Psoas muscle (tissue), 7 donors: ENCODE measurements at regions not wholly inside any gene's neighbourhood (a gene's known extent, or its start where the extent isn't known, plus 50 kb on each side); places are given as distances from the start of the nearest gene placed in this dataset.

Experiments used
- ATAC-seq, 4 donors: fragments of 200-7000 bp; cut with Tn5 transposase; one replicate each; pipeline ENCODE4 v1.9.1; 2020; ENCODE audit warnings: moderate library complexity in 3 of 4, mild to moderate bottlenecking in 2 of 4
- DNase-seq, 2 donors: peaks; one replicate each; pipeline ENCODE4 v3.0.0-alpha.2; 2020
- H3K27ac ChIP-seq: fragments of 200-600 bp; one replicate; pipeline ENCODE4 v1.8.0; 2022
- H3K27me3 ChIP-seq, 3 donors: fragments of 200-600 bp in 1 of 3; one replicate each; pipeline versions ENCODE4 v1.6.1 to v1.8.0; 2013 to 2022; ENCODE audit warnings: low read length in 2 of 3, mild to moderate bottlenecking in 2 of 3, moderate library complexity in 1 of 3; ENCODE audit not compliant: insufficient read depth in 3 of 3
- H3K36me3 ChIP-seq, 2 donors: fragments of 200-600 bp in 1 of 2; one replicate each; pipeline versions ENCODE4 v1.6.1 to v1.8.0; 2013 to 2022; ENCODE audit warnings: low read depth in 1 of 2, mild to moderate bottlenecking in 1 of 2, moderate library complexity in 1 of 2; ENCODE audit not compliant: insufficient read depth in 1 of 2
- H3K4me1 ChIP-seq: fragments of 200-600 bp; one replicate; pipeline ENCODE4 v1.8.0; 2022
- H3K4me3 ChIP-seq: fragments of 200-600 bp; one replicate; pipeline ENCODE4 v1.8.0; 2022; ENCODE audit warnings: mild to moderate bottlenecking
- H3K9me3 ChIP-seq: fragments of 200-600 bp; one replicate; pipeline ENCODE4 v1.8.0; 2022
- CTCF ChIP-seq: fragments of 200-600 bp; IDR thresholded peaks from one replicate; pipeline ENCODE4 v1.8.0; 2022; ENCODE audit warnings: antibody characterized with exemption
- WGBS, 3 donors: extraction: QIAGEN DNeasy Blood & Tissue Kit; methylation state at CpG; one replicate each; pipeline versions ENCODE4 v1.1.6 to v1.1.7; 2013; 5-methylcytosine and 5-hydroxymethylcytosine counted together
- intact Hi-C, 2 donors: fragments of 100-400 bp; cut with DNase I; formaldehyde crosslinking; loops; one replicate each; pipeline versions ENCODE4 v1.11.0 to v1.14.2; 2022
- donor health status: healthy with polysubstance abuse.
- donor health status: DM: no; HTN: no; CAD: no; lungs with moderate emphysema.
- donor health status: Bipolar disorder and iron deficiency.
- donor health status: healthy.
- donor health status: DM: yes; HTN: yes; CAD: no.
- donor health status: DM: no; HTN: no; CAD: no.
- donor health status: DM: yes; HTN: yes; CAD: no.

DNA sequence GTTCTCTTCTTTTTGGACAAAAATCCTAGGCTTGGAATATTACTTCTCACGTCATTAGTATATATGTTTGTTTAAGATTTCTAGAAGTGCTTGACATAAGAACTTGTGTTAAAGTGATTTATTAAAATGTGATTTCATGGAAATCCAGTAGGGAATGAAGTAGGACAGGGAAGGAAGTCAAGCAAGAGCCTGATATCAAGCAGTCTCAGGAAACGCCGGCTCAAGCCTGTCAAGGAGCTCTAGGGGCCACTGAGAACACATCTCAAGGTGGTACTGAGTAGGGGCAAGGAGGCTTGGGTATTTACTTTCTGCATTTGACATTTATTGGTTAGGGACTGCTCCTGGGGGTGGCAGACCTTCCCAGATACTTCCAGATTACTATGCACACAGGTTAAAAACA, 920.9 kb upstream of the GJE1 start:
- TF ChIP-seq CTCF, result no peak
- H3K27me3 ChIP-seq, result no peaks in the 10 kb centered on the region
- H3K4me3 ChIP-seq, result no peak overlapping the region
- intact Hi-C loops, result no loop called here
- H3K9me3 ChIP-seq, result no peaks in the 10 kb centered on the region
- H3K36me3 ChIP-seq, result no peaks in the 10 kb centered on the region
- H3K4me1 ChIP-seq, result no peaks in the 10 kb centered on the region
- ATAC-seq, result no peak
- no peak overlapping the region for H3K27ac ChIP-seq
- WGBS, 3 donors, result 67 to 79% (median 71%) methylated on average over 3 of the region's 3 CpGs
- DNase-seq, result no peak

- intact Hi-C loops, result no loop called here
- Histone ChIP-seq H3K36me3 (no peaks in the 10 kb centered on the region), H3K4me3 (no peak overlapping the region)
Measured at GRCh38 chr6:141210901-141211300, 921.8 kb upstream of the GJE1 start.

DNA sequence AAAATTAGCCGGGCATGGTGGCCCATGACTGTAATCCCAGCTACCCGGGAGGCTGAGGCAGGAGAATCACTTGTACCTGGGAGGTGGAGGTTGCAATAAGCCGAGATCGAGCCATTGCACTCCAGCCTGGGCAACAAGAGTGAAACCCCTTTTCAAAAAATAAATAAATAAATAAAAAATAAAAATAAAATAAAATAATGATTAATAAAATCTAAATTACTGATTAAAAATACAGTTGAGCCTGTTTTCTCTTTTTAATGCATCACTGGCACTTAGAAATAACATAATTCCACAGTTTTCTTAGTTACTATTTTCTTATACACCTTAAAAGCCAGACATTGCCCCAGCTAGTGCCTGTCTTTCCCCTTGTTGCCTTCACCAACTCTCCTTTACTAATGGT, 922.8 kb upstream of the GJE1 start:
- no peak overlapping the region for H3K27ac ChIP-seq
- no peak overlapping the region for H3K4me3 ChIP-seq
- 81 to 95% (median 93%) methylated on average over 4 of the region's 4 CpGs for WGBS, 3 donors
- no peak for DNase-seq
- ATAC-seq, result no peak
- no peaks in the 10 kb centered on the region for H3K36me3 ChIP-seq
- H3K4me1 ChIP-seq, result no peaks in the 10 kb centered on the region
- no peaks in the 10 kb centered on the region for H3K27me3 ChIP-seq
- TF ChIP-seq CTCF, result no peak
- intact Hi-C loops, result no loop called here
- no peaks in the 10 kb centered on the region for H3K9me3 ChIP-seq

More at GRCh38 chr6:141210901-141211300, 921.8 kb upstream of the GJE1 start:
- no peak for ATAC-seq
- Histone ChIP-seq H3K27me3 (no peaks in the 10 kb centered on the region), H3K27ac (no peak overlapping the region), H3K9me3 (no peaks in the 10 kb centered on the region), H3K4me1 (no peaks in the 10 kb centered on the region)
- WGBS, 3 donors, result 0 to 27% (median 21%) methylated on average over 1 of the region's 1 CpG
- TF ChIP-seq CTCF, result no peak
- DNase-seq, result no peak

DNA sequence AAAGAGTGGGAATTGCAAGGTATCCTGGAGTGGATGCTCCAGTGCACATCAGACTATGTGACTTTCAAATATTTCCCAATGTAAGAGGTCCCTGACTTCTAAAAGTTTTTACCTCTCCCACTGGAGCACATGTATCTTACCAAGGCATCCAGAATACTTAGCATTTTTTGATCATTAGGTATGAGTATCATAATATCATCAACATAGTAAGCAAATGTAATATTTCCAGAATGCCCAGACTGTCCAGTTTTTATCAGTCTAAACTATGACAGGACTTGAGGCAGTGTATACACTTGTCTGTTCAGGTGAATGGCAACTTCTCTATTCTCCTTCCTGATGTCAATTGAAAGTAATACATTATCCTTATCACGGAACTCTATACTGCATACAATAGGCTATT, 924.6 kb upstream of the GJE1 start:
- 94 to 98% (median 97%) methylated on average over 1 of the region's 1 CpG for WGBS, 3 donors
- H3K27ac ChIP-seq, result no peak overlapping the region
- intact Hi-C loops, result no loop called here
- no peaks in the 10 kb centered on the region for H3K9me3 ChIP-seq
- no peaks in the 10 kb centered on the region for H3K36me3 ChIP-seq
- TF ChIP-seq CTCF, result no peak
- ATAC-seq (no peak), DNase-seq (no peak)
- no peaks in the 10 kb centered on the region for H3K4me1 ChIP-seq
- H3K4me3 ChIP-seq, result no peak overlapping the region
- H3K27me3 ChIP-seq, result no peaks in the 10 kb centered on the region

- Histone ChIP-seq H3K27me3 (no peaks in the 10 kb centered on the region), H3K36me3 (no peaks in the 10 kb centered on the region), H3K9me3 (no peaks in the 10 kb centered on the region), H3K4me3 (no peak overlapping the region), H3K4me1 (no peaks in the 10 kb centered on the region), H3K27ac (no peak overlapping the region)
- WGBS, 3 donors, result 88 to 95% (median 89%) methylated on average over 4 of the region's 4 CpGs
- intact Hi-C loops, result no loop called here
- ATAC-seq (no peak), DNase-seq (no peak)
- no peak for TF ChIP-seq CTCF
Measured at GRCh38 chr6:141203902-141204575, 928.7 kb upstream of the GJE1 start.
